Peyer's patch (tissue), 4 donors: ENCODE measurements at regions not wholly inside any gene's neighbourhood (a gene's known extent, or its start where the extent isn't known, plus 50 kb on each side); places are given as distances from the start of the nearest gene placed in this dataset.

Experiments used
- POLR2A ChIP-seq, 2 donors: fragments of 450-650 bp; IDR thresholded peaks; one replicate each; pipeline ENCODE4 v1.5.1; 2017; ENCODE audit warnings: antibody characterized with exemption in 2 of 2, mild to moderate bottlenecking in 2 of 2, moderate library complexity in 2 of 2
- TF ChIP-seq, protein P1 (sequence below), 6 experiments: fragments of 450-650 bp in 4 of 6; fragments of 200-600 bp in 2 of 6; sonication (generic) in 1 of 6; IDR thresholded peaks; one replicate each; pipeline ENCODE4 v1.5.1; 2017 to 2019; ENCODE audit warnings: antibody characterized with exemption in 6 of 6, mild to moderate bottlenecking in 3 of 6, moderate library complexity in 1 of 6

DNA sequence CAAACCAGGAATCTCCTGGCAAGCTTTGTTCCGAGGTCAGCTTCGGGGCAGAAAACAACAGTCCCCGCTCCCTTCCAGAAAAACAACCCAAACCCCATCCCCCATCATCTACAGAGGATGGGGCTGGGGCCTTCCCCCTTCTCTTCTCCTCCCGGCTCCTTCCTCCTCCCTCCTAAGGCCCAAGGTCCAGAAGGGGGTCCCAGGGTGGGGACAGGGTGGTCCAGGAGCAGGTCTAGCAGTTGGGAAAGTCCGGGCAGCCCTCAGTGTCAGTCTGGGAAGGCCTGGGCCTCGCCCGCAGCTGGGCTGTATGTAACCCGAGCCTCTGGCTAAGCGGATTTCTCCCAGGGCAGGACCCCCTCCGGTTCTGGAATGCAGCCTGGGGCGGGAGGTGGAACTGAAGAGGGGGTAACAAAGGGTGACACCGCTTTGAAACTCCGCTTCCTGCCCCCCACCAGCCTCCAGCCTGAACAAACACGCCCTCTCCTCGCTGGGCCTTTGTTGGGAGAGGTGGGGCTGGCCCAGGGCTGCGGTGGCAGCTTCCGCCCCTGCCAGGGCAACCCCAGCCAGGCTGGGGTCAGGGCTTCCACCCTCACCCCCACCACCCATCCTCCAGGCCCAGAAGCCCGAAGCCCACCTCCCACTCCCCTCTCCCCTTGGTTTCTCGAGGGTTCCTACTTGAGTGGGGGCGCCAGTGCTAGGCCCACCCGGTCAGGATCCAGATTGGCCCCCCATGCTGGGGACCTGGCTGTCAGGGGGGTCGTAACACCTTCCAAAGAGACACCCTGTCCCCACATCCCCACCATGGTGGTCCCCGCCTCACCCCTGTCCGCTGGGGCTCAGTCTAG is 63.5 kb downstream of the C9orf50 start:
- TF ChIP-seq, protein P1, sequence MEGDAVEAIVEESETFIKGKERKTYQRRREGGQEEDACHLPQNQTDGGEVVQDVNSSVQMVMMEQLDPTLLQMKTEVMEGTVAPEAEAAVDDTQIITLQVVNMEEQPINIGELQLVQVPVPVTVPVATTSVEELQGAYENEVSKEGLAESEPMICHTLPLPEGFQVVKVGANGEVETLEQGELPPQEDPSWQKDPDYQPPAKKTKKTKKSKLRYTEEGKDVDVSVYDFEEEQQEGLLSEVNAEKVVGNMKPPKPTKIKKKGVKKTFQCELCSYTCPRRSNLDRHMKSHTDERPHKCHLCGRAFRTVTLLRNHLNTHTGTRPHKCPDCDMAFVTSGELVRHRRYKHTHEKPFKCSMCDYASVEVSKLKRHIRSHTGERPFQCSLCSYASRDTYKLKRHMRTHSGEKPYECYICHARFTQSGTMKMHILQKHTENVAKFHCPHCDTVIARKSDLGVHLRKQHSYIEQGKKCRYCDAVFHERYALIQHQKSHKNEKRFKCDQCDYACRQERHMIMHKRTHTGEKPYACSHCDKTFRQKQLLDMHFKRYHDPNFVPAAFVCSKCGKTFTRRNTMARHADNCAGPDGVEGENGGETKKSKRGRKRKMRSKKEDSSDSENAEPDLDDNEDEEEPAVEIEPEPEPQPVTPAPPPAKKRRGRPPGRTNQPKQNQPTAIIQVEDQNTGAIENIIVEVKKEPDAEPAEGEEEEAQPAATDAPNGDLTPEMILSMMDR (IDR thresholded peaks at IDR 0.05), result no peak
- no peak for TF ChIP-seq POLR2A (IDR thresholded peaks at IDR 0.05)
